BLaER1 treated with 17β-estradiol and CSF1 and Interleukin-3, amounts not matched to agents 10 nM and 100 nM (cell line): ENCODE measurements at regions not wholly inside any gene's neighbourhood (a gene's known extent, or its start where the extent isn't known, plus 50 kb on each side); places are given as distances from the start of the nearest gene placed in this dataset.
"Not testable (repeated sequence)": the region's sequence is repeated elsewhere in the genome, so short reads cannot be mapped to it uniquely, and the experiment has no call there.

Source experiments
- H3K27ac ChIP-seq, 11 experiments: shearing (Covaris generic); formaldehyde crosslinking; 2 replicates each; pipeline ENCODE4 v1.8.1; 2022
- H3K27me3 ChIP-seq, 11 experiments: shearing (Covaris generic); formaldehyde crosslinking; 2 replicates each; pipeline ENCODE4 v1.8.1; 2022
- H3K36me3 ChIP-seq, 11 experiments: shearing (Covaris generic); formaldehyde crosslinking; 2 replicates each; pipeline ENCODE4 v1.8.1; 2022
- H3K4me1 ChIP-seq, 10 experiments: shearing (Covaris generic); formaldehyde crosslinking; 2 replicates each; pipeline ENCODE4 v1.8.1; 2022
- H3K4me2 ChIP-seq, 11 experiments: shearing (Covaris generic); formaldehyde crosslinking; 2 replicates each; pipeline ENCODE4 v1.8.1; 2022
- H3K4me3 ChIP-seq, 10 experiments: shearing (Covaris generic); formaldehyde crosslinking; 2 replicates each; pipeline ENCODE4 v1.8.1; 2022
- H3K9ac ChIP-seq, 11 experiments: shearing (Covaris generic); formaldehyde crosslinking; 2 replicates each; pipeline ENCODE4 v1.8.1; 2022
- H3K9me3 ChIP-seq, 11 experiments: shearing (Covaris generic); formaldehyde crosslinking; replicated peaks in 1 of 11; 2 replicates each; pipeline ENCODE4 v1.8.1; 2022
- H4K20me1 ChIP-seq, 11 experiments: shearing (Covaris generic); formaldehyde crosslinking; 2 replicates each; pipeline ENCODE4 v1.8.1; 2022
- Cebpa-rat ChIP-seq, 11 experiments: shearing (Covaris generic); IDR thresholded peaks; 2 replicates each; pipeline ENCODE4 v1.8.1; 2022

- no peak overlapping the region for H3K4me2 ChIP-seq
- TF ChIP-seq Cebpa-rat (IDR thresholded peaks at IDR 0.05), result no peak
- no peak overlapping the region for H3K4me3 ChIP-seq
Observed at GRCh38 chr16:79946252-79946651, 345.7 kb upstream of the MAF start.

GRCh38 chr16:79943736-79944135 lies 343.2 kb upstream of the MAF start:
- Histone ChIP-seq H4K20me1 (no peaks in the 10 kb centered on the region), H3K36me3 (no peaks in the 10 kb centered on the region)

More at GRCh38 chr16:79946252-79946651, 345.7 kb upstream of the MAF start:
- H3K36me3 ChIP-seq, result no peaks in the 10 kb centered on the region
- H3K9me3 ChIP-seq, result no peaks in the 10 kb centered on the region
- H3K4me1 ChIP-seq, result peaks cover 0 to 6% (median 0%) of the 10 kb centered on the region in 10 experiments; a peak in 2 of 20 replicates
- no peaks in the 10 kb centered on the region for H4K20me1 ChIP-seq
- no peaks in the 10 kb centered on the region for H3K27me3 ChIP-seq
- no peak overlapping the region for H3K27ac ChIP-seq
- H3K9ac ChIP-seq, result no peak overlapping the region

GRCh38 chr16:79938575-79938974 lies 338.0 kb upstream of the MAF start:
- Histone ChIP-seq H3K9me3 (no peaks in the 10 kb centered on the region), H3K4me3 (no peak overlapping the region), H3K27ac (no peak overlapping the region), H3K4me2 (no peak overlapping the region), H3K4me1 (no peaks in the 10 kb centered on the region), H4K20me1 (no peaks in the 10 kb centered on the region), H3K27me3 (no peaks in the 10 kb centered on the region), H3K9ac (no peak overlapping the region), H3K36me3 (no peaks in the 10 kb centered on the region)
- TF ChIP-seq Cebpa-rat (IDR thresholded peaks at IDR 0.05), result no peak

More at GRCh38 chr16:79943736-79944135, 343.2 kb upstream of the MAF start:
- H3K4me2 ChIP-seq, result no peak overlapping the region
- no peak for TF ChIP-seq Cebpa-rat (IDR thresholded peaks at IDR 0.05)
- H3K9me3 ChIP-seq, result no peaks in the 10 kb centered on the region
- H3K27me3 ChIP-seq, result no peaks in the 10 kb centered on the region
- no peak overlapping the region for H3K27ac ChIP-seq
- no peaks in the 10 kb centered on the region for H3K4me1 ChIP-seq
- no peak overlapping the region for H3K9ac ChIP-seq
- no peak overlapping the region for H3K4me3 ChIP-seq

GRCh38 chr16:79937671-79938070 lies 337.1 kb upstream of the MAF start:
- H3K4me2 ChIP-seq, H3K4me1 ChIP-seq, H3K27me3 ChIP-seq, H3K9ac ChIP-seq, H3K9me3 ChIP-seq, H3K27ac ChIP-seq, H3K36me3 ChIP-seq, H3K4me3 ChIP-seq, H4K20me1 ChIP-seq: not testable (repeated sequence)

- H3K4me2 ChIP-seq, result no peak overlapping the region
Observed at GRCh38 chr16:79933603-79934002, 333.1 kb upstream of the MAF start.

GRCh38 chr16:79932572-79932971 lies 332.0 kb upstream of the MAF start:
- Histone ChIP-seq H3K4me1 (no peaks in the 10 kb centered on the region), H3K27me3 (no peaks in the 10 kb centered on the region), H3K9me3 (no peaks in the 10 kb centered on the region), H3K27ac (no peak overlapping the region), H3K4me2 (no peak overlapping the region), H3K4me3 (no peak overlapping the region), H3K36me3 (no peaks in the 10 kb centered on the region), H3K9ac (no peak overlapping the region), H4K20me1 (no peaks in the 10 kb centered on the region)
- no peak for TF ChIP-seq Cebpa-rat (IDR thresholded peaks at IDR 0.05)

More at GRCh38 chr16:79933603-79934002, 333.1 kb upstream of the MAF start:
- TF ChIP-seq Cebpa-rat (IDR thresholded peaks at IDR 0.05), result no peak
- no peak overlapping the region for H3K4me3 ChIP-seq
- no peak overlapping the region for H3K9ac ChIP-seq
- no peaks in the 10 kb centered on the region for H3K27me3 ChIP-seq
- H3K4me1 ChIP-seq, result no peaks in the 10 kb centered on the region
- H4K20me1 ChIP-seq, result no peaks in the 10 kb centered on the region
- H3K36me3 ChIP-seq, result no peaks in the 10 kb centered on the region
- no peaks in the 10 kb centered on the region for H3K9me3 ChIP-seq
- no peak overlapping the region for H3K27ac ChIP-seq

- H3K4me3 ChIP-seq, result no peak overlapping the region
- no peaks in the 10 kb centered on the region for H3K27me3 ChIP-seq
- H3K4me2 ChIP-seq, result no peak overlapping the region
- no peaks in the 10 kb centered on the region for H3K36me3 ChIP-seq
- H3K27ac ChIP-seq, result no peak overlapping the region
- H3K4me1 ChIP-seq, result no peaks in the 10 kb centered on the region
- no peaks in the 10 kb centered on the region for H3K9me3 ChIP-seq
- no peak overlapping the region for H3K9ac ChIP-seq
- TF ChIP-seq Cebpa-rat (IDR thresholded peaks at IDR 0.05), result no peak
- H4K20me1 ChIP-seq, result no peaks in the 10 kb centered on the region
Observed at GRCh38 chr16:79931721-79932120, 331.2 kb upstream of the MAF start.

- no peak for TF ChIP-seq Cebpa-rat (IDR thresholded peaks at IDR 0.05)
- Histone ChIP-seq H3K4me2 (no peak overlapping the region), H4K20me1 (no peaks in the 10 kb centered on the region), H3K27ac (no peak overlapping the region), H3K36me3 (no peaks in the 10 kb centered on the region), H3K4me1 (no peaks in the 10 kb centered on the region), H3K27me3 (no peaks in the 10 kb centered on the region), H3K9me3 (no peaks in the 10 kb centered on the region), H3K4me3 (no peak overlapping the region), H3K9ac (no peak overlapping the region)
Observed at GRCh38 chr16:79929260-79929965, 328.9 kb upstream of the MAF start.

GRCh38 chr16:79928142-79928873 lies 327.8 kb upstream of the MAF start:
- H4K20me1 ChIP-seq, result no peaks in the 10 kb centered on the region
- H3K27ac ChIP-seq, result no peak overlapping the region
- no peaks in the 10 kb centered on the region for H3K27me3 ChIP-seq
- H3K4me3 ChIP-seq, result no peak overlapping the region
- no peaks in the 10 kb centered on the region for H3K9me3 ChIP-seq
- TF ChIP-seq Cebpa-rat (IDR thresholded peaks at IDR 0.05), result no peak
- H3K9ac ChIP-seq, result no peak overlapping the region
- H3K4me2 ChIP-seq, result no peak overlapping the region
- no peaks in the 10 kb centered on the region for H3K4me1 ChIP-seq
- no peaks in the 10 kb centered on the region for H3K36me3 ChIP-seq
